ENCODE measurements at regions not wholly inside any gene's neighbourhood (a gene's known extent, or its start where the extent isn't known, plus 50 kb on each side); places are given as distances from the start of the nearest gene placed in this dataset.

GRCh38 chr7:156218544-156219306, 406.5 kb upstream of the SHH start:
- Histone ChIP-seq H3K4me3 (ENCODE audit: low read length) (no peak overlapping the region), H4K20me1 (ENCODE audit: control insufficient read depth, insufficient read depth, low read depth, low read length) (no peaks in the 10 kb centered on the region), H3F3A (ENCODE audit: control insufficient read depth, insufficient read depth) (no peaks in the 10 kb centered on the region), H3K27me3 (ENCODE audit: control insufficient read depth, low read length) (no peaks in the 10 kb centered on the region), H3K79me2 (ENCODE audit: control insufficient read depth, low read length) (no peaks in the 10 kb centered on the region), H3K27ac (ENCODE audit: low read depth, low read length) (no peak overlapping the region), H3K9me2 (replicated peaks; ENCODE audit: control insufficient read depth, low read length) (no peaks in the 10 kb centered on the region), H3K36me3 (ENCODE audit: control insufficient read depth, low read length) (no peaks in the 10 kb centered on the region), H3K4me2 (ENCODE audit: low read length) (no peak overlapping the region), H3K4me1 (ENCODE audit: control insufficient read depth, low read length) (no peaks in the 10 kb centered on the region), H3K9me3 (ENCODE audit: control insufficient read depth, insufficient read depth, low read length) (no peaks in the 10 kb centered on the region)
- TF ChIP-seq CTCF (IDR thresholded peaks at IDR 0.05; ENCODE audit: low read depth, low read length, poor library complexity, severe bottlenecking) (no peak), EZH2phosphoT487 (IDR thresholded peaks at IDR 0.05; ENCODE audit: borderline replicate concordance, low read length) (no peak)

GRCh38 chr7:156217803-156218202, 405.5 kb upstream of the SHH start:
- Histone ChIP-seq H3K36me3 (ENCODE audit: control insufficient read depth, low read length) (no peaks in the 10 kb centered on the region), H3K4me3 (ENCODE audit: low read length) (no peak overlapping the region), H3F3A (ENCODE audit: control insufficient read depth, insufficient read depth) (no peaks in the 10 kb centered on the region), H3K4me2 (ENCODE audit: low read length) (no peak overlapping the region), H3K9me2 (replicated peaks; ENCODE audit: control insufficient read depth, low read length) (no peaks in the 10 kb centered on the region), H4K20me1 (ENCODE audit: control insufficient read depth, insufficient read depth, low read depth, low read length) (no peaks in the 10 kb centered on the region), H3K27ac (ENCODE audit: low read depth, low read length) (no peak overlapping the region), H3K9me3 (ENCODE audit: control insufficient read depth, insufficient read depth, low read length) (no peaks in the 10 kb centered on the region), H3K27me3 (ENCODE audit: control insufficient read depth, low read length) (no peaks in the 10 kb centered on the region), H3K79me2 (ENCODE audit: control insufficient read depth, low read length) (no peaks in the 10 kb centered on the region), H3K4me1 (ENCODE audit: control insufficient read depth, low read length) (no peaks in the 10 kb centered on the region)
- TF ChIP-seq EZH2phosphoT487 (IDR thresholded peaks at IDR 0.05; ENCODE audit: borderline replicate concordance, low read length) (no peak), CTCF (IDR thresholded peaks at IDR 0.05; ENCODE audit: low read depth, low read length, poor library complexity, severe bottlenecking) (no peak)

- TF ChIP-seq EZH2phosphoT487 (IDR thresholded peaks at IDR 0.05; ENCODE audit: borderline replicate concordance, low read length) = no peak
- no peak for TF ChIP-seq CTCF (IDR thresholded peaks at IDR 0.05; ENCODE audit: low read depth, low read length, poor library complexity, severe bottlenecking)
- H3K4me1 ChIP-seq (ENCODE audit: control insufficient read depth, low read length) = no peaks in the 10 kb centered on the region
- H3K4me3 ChIP-seq (ENCODE audit: low read length) = no peak overlapping the region
- H3K79me2 ChIP-seq (ENCODE audit: control insufficient read depth, low read length) = no peaks in the 10 kb centered on the region
- H3F3A ChIP-seq (ENCODE audit: control insufficient read depth, insufficient read depth) = no peaks in the 10 kb centered on the region
- no peak overlapping the region for H3K27ac ChIP-seq (ENCODE audit: low read depth, low read length)
- H3K4me2 ChIP-seq (ENCODE audit: low read length) = no peak overlapping the region
- H4K20me1 ChIP-seq (ENCODE audit: control insufficient read depth, insufficient read depth, low read depth, low read length) = no peaks in the 10 kb centered on the region
- H3K27me3 ChIP-seq (ENCODE audit: control insufficient read depth, low read length) = no peaks in the 10 kb centered on the region
- H3K36me3 ChIP-seq (ENCODE audit: control insufficient read depth, low read length) = no peaks in the 10 kb centered on the region
- H3K9me3 ChIP-seq (ENCODE audit: control insufficient read depth, insufficient read depth, low read length) = no peaks in the 10 kb centered on the region
- H3K9me2 ChIP-seq (replicated peaks; ENCODE audit: control insufficient read depth, low read length) = no peaks in the 10 kb centered on the region
Observed at GRCh38 chr7:156209087-156209486, 396.8 kb upstream of the SHH start.

All from DOHH2 (cell line).